B cell (primary cell): ENCODE measurements at regions not wholly inside any gene's neighbourhood (a gene's known extent, or its start where the extent isn't known, plus 50 kb on each side); places are given as distances from the start of the nearest gene placed in this dataset.

ENCODE experiments used
- ATAC-seq: fragments of 200-7000 bp; cut with Tn5 transposase; one replicate; pipeline ENCODE4 v1.10.0; 2021; ENCODE audit warnings: low read depth, mild to moderate bottlenecking, moderate number of reproducible peaks, moderate library complexity
- CTCF ChIA-PET: fragments of 350-600 bp; sonication (Branson Sonifier 250); formaldehyde crosslinking; loops from one replicate; lab custom pipeline; 2021; ENCODE audit warnings: antibody characterized with exemption, inconsistent platforms; lab: Charles Lee
- POLR2A ChIA-PET: fragments of 350-600 bp; sonication (Branson Sonifier 250); formaldehyde crosslinking; loops from one replicate; lab custom pipeline; 2021; ENCODE audit warnings: antibody characterized with exemption; lab: Charles Lee
- DNase-seq: peaks from one replicate; pipeline ENCODE4 v3.0.0; 2013
- H2AFZ ChIP-seq: 2 replicates; pipeline ENCODE4 v1.6.1; 2012; ENCODE audit warnings: mild to moderate bottlenecking, low read depth, low read length; ENCODE audit not compliant: insufficient read depth, poor library complexity, severe bottlenecking
- H3K27ac ChIP-seq, 2 donors: 1 replicate in 1 of 2; 2 replicates in 1 of 2; pipeline ENCODE4 v1.5.1; 2012 to 2013; ENCODE audit warnings: low read length in 2 of 2, mild to moderate bottlenecking in 2 of 2, moderate library complexity in 1 of 2
- H3K27me3 ChIP-seq, 4 experiments: fragments of 200-600 bp in 1 of 4; sonication (generic) in 1 of 4; replicated peaks in 1 of 4; 1 replicate in 2 of 4; 2 replicates in 2 of 4; pipeline versions ENCODE4 v1.6.1 to v1.7.0; 2013 to 2016; ENCODE audit warnings: low read length in 3 of 4, mild to moderate bottlenecking in 2 of 4, mixed read lengths in 1 of 4, moderate library complexity in 1 of 4; ENCODE audit not compliant: insufficient read depth in 4 of 4, control insufficient read depth in 3 of 4; ENCODE audit errors: control extremely low read depth in 1 of 4
- H3K36me3 ChIP-seq, 2 experiments: replicated peaks in 1 of 2; 1 replicate in 1 of 2; 2 replicates in 1 of 2; pipeline versions ENCODE4 v1.6.1 to v1.7.1; 2013; ENCODE audit warnings: low read length in 1 of 2; ENCODE audit not compliant: insufficient read depth in 2 of 2, control insufficient read depth in 1 of 2; ENCODE audit errors: control extremely low read depth in 1 of 2, extremely low read depth in 1 of 2
- H3K4me1 ChIP-seq, 2 donors: fragments of 200-600 bp in 1 of 2; sonication (generic) in 1 of 2; 1 replicate in 1 of 2; 2 replicates in 1 of 2; pipeline versions ENCODE4 v1.5.1 to v1.6.1; 2013 to 2017; ENCODE audit warnings: low read length in 2 of 2; ENCODE audit not compliant: control insufficient read depth in 2 of 2, insufficient read depth in 2 of 2
- H3K4me2 ChIP-seq: replicated peaks from 2 replicates; pipeline ENCODE3; 2012; ENCODE audit warnings: mild to moderate bottlenecking, low read depth, low read length; ENCODE audit not compliant: poor library complexity, severe bottlenecking
- H3K4me3 ChIP-seq, 5 experiments: fragments of 200-600 bp in 1 of 5; sonication (generic) in 1 of 5; 1 replicate in 3 of 5; 2 replicates in 2 of 5; pipeline versions ENCODE4 v1.5.1 to v1.7.0; 2011 to 2016; ENCODE audit warnings: low read length in 4 of 5, mild to moderate bottlenecking in 4 of 5, low read depth in 2 of 5, control low read depth in 1 of 5, moderate library complexity in 1 of 5; ENCODE audit not compliant: insufficient read depth in 1 of 5; ENCODE audit errors: control extremely low read depth in 1 of 5, extremely low read depth in 1 of 5
- H3K79me2 ChIP-seq: fragments of 200-600 bp; sonication (generic); one replicate; pipeline ENCODE4 v1.6.0; 2016; ENCODE audit warnings: low read length; ENCODE audit not compliant: control insufficient read depth, insufficient read depth
- H3K9ac ChIP-seq: fragments of 200-600 bp; sonication (generic); 2 replicates; pipeline ENCODE4 v1.6.1; 2017; ENCODE audit warnings: mild to moderate bottlenecking, low read length, moderate library complexity
- H3K9me3 ChIP-seq, 3 donors: one replicate each; pipeline versions ENCODE4 v1.6.1 to v1.7.1; 2013; ENCODE audit warnings: low read length in 2 of 3; ENCODE audit not compliant: control insufficient read depth in 2 of 3, insufficient read depth in 1 of 3; ENCODE audit errors: control extremely low read depth in 1 of 3
- H4K20me1 ChIP-seq: 2 replicates; pipeline ENCODE4 v1.6.0; 2012; ENCODE audit warnings: mild to moderate bottlenecking, low read length; ENCODE audit not compliant: insufficient read depth, control insufficient read depth, poor library complexity, severe bottlenecking
- H3K27ac Mint-ChIP-seq: one replicate; pipeline ENCODE4 v1.8.0; 2021; ENCODE audit warnings: mixed read lengths
- H3K27me3 Mint-ChIP-seq: one replicate; pipeline ENCODE4 v1.8.0; 2021; ENCODE audit warnings: mixed read lengths
- H3K4me1 Mint-ChIP-seq: one replicate; pipeline ENCODE4 v1.8.0; 2021; ENCODE audit warnings: mixed read lengths
- H3K4me3 Mint-ChIP-seq: one replicate; pipeline ENCODE4 v1.8.0; 2021; ENCODE audit warnings: mixed read lengths
- H3K9me3 Mint-ChIP-seq: one replicate; pipeline ENCODE4 v1.8.0; 2022; ENCODE audit warnings: mixed read lengths; ENCODE audit not compliant: insufficient read depth
- CTCF ChIP-seq: fragments of 200-600 bp; IDR thresholded peaks from one replicate; pipeline ENCODE4 v1.8.0; 2022; ENCODE audit warnings: antibody characterized with exemption, mild to moderate bottlenecking
- EZH2 ChIP-seq: IDR thresholded peaks from 2 replicates; pipeline ENCODE4 v1.6.1; 2012; ENCODE audit warnings: borderline replicate concordance, low read depth, mild to moderate bottlenecking, moderate library complexity, low read length; ENCODE audit not compliant: insufficient read depth, poor library complexity, severe bottlenecking
- WGBS: methylation state at CpG from one replicate; pipeline ENCODE4 v1.1.5; 2013; ENCODE audit warnings: missing lambda C conversion rate; ENCODE audit not compliant: insufficient coverage; 5-methylcytosine and 5-hydroxymethylcytosine counted together
- intact Hi-C: fragments of 100-400 bp; cut with micrococcal nuclease; formaldehyde crosslinking; loops from one replicate; pipeline ENCODE4 v1.10.0; 2022

DNA sequence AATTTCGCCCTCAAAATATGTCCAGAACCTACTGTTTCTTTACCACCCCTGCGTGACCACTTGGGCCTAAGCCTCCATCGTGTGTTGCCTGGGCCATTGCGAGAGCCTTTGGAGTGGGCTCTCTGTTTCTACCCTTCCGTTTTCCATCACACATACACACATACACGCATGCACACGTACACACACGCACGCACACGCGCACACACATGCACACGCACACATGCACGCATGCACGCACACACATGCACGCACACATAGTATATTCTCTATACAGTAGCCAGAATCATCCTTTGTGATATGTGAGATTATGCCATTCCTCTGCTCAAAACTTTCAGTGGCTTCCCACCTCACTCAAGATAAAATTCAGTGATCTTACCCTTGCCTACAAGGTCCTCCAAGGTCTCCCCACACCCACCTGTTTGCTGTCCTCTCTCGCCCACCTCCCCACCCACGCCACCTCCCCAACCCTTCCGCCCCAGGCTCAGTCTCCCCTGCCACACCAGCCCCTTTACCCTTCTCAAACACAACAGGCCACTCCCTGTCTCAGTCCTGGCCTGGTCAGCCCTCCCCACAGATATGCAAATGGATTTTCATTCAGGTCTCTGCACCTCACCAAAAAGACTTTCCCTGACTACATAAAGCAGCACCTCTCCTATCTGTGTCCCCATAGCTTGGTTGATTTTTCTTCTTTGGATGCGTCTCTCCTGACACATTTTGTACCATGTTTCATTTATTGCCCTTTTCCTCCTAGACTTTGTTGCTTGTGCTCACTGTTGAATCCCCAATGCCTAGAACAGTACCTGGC is 559.6 kb downstream of the CD83 start:
- CTCF ChIA-PET = no interaction called here
- H3K4me2 ChIP-seq = no peak overlapping the region
- H3K36me3 ChIP-seq = no peaks in the 10 kb centered on the region
- H3K9me3 Mint-ChIP-seq = no peaks in the 10 kb centered on the region
- 96% methylated on average over 7 of the region's 19 CpGs for WGBS
- no peak overlapping the region for H3K9ac ChIP-seq
- H3K27ac ChIP-seq = no peak overlapping the region
- ATAC-seq = no peak
- no peaks in the 10 kb centered on the region for H3K79me2 ChIP-seq
- DNase-seq = no peak
- no peaks in the 10 kb centered on the region for H3K9me3 ChIP-seq
- H3K4me3 Mint-ChIP-seq = no peak overlapping the region
- no peak overlapping the region for H3K4me3 ChIP-seq
- H2AFZ ChIP-seq = no peak overlapping the region
- intact Hi-C loops = no loop called here
- H3K27ac Mint-ChIP-seq = no peak overlapping the region
- peaks cover 24% of the 10 kb centered on the region for H3K4me1 Mint-ChIP-seq
- no peak for TF ChIP-seq CTCF
- no peak for TF ChIP-seq EZH2
- peaks cover 4 to 7% of the 10 kb centered on the region in 2 donors for H3K4me1 ChIP-seq
- POLR2A ChIA-PET = interaction anchor here (0.7 kb wide), 1 partner anchor 306 kb away, joined by 12 read pairs; no protein-coding TSS in a partner anchor
- no peaks in the 10 kb centered on the region for H4K20me1 ChIP-seq
- H3K27me3 ChIP-seq = no peaks in the 10 kb centered on the region
- no peaks in the 10 kb centered on the region for H3K27me3 Mint-ChIP-seq
